ENCODE measurements at regions not wholly inside any gene's neighbourhood (a gene's known extent, or its start where the extent isn't known, plus 50 kb on each side); places are given as distances from the start of the nearest gene placed in this dataset.
A peak's percentile ranks its signal among the peaks of the same experiment; 100 is the strongest.
"Not testable (repeated sequence)": the region's sequence is repeated elsewhere in the genome, so short reads cannot be mapped to it uniquely, and the experiment has no call there.

- no peaks in the 10 kb centered on the region for H3K27me3 ChIP-seq
- H3K27ac ChIP-seq, result no peak overlapping the region
- no peak for TF ChIP-seq POLR2AphosphoS5 (IDR thresholded peaks at IDR 0.05)
- no peak for TF ChIP-seq EP300 (IDR thresholded peaks at IDR 0.05)
- TF ChIP-seq, protein P1, sequence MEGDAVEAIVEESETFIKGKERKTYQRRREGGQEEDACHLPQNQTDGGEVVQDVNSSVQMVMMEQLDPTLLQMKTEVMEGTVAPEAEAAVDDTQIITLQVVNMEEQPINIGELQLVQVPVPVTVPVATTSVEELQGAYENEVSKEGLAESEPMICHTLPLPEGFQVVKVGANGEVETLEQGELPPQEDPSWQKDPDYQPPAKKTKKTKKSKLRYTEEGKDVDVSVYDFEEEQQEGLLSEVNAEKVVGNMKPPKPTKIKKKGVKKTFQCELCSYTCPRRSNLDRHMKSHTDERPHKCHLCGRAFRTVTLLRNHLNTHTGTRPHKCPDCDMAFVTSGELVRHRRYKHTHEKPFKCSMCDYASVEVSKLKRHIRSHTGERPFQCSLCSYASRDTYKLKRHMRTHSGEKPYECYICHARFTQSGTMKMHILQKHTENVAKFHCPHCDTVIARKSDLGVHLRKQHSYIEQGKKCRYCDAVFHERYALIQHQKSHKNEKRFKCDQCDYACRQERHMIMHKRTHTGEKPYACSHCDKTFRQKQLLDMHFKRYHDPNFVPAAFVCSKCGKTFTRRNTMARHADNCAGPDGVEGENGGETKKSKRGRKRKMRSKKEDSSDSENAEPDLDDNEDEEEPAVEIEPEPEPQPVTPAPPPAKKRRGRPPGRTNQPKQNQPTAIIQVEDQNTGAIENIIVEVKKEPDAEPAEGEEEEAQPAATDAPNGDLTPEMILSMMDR (IDR thresholded peaks at IDR 0.05), result peak; percentile 27 to 49 (median 34)
- no peak for TF ChIP-seq POLR2A (IDR thresholded peaks at IDR 0.05)
- WGBS, 2 donors (ENCODE audit: low coverage in 1 of 2), result 8 to 18% methylated on average over 2 of the region's 2 CpGs
- H3K36me3 ChIP-seq, result no peaks in the 10 kb centered on the region
- no peak overlapping the region for H3K4me3 ChIP-seq
- no peaks in the 10 kb centered on the region for H3K9me3 ChIP-seq
- no peaks in the 10 kb centered on the region for H3K4me1 ChIP-seq
- ATAC-seq, result no peak
Measured at GRCh38 chr4:19224820-19225219, 1026.9 kb upstream of the SLIT2 start.

- TF ChIP-seq EP300 (IDR thresholded peaks at IDR 0.05), result no peak
- TF ChIP-seq, protein P1 (IDR thresholded peaks at IDR 0.05), result no peak
- no peak for TF ChIP-seq POLR2A (IDR thresholded peaks at IDR 0.05)
- TF ChIP-seq POLR2AphosphoS5 (IDR thresholded peaks at IDR 0.05), result no peak
- H3K27ac ChIP-seq, result no peak overlapping the region
Measured at GRCh38 chr4:19216476-19216875, 1035.2 kb upstream of the SLIT2 start.

DNA sequence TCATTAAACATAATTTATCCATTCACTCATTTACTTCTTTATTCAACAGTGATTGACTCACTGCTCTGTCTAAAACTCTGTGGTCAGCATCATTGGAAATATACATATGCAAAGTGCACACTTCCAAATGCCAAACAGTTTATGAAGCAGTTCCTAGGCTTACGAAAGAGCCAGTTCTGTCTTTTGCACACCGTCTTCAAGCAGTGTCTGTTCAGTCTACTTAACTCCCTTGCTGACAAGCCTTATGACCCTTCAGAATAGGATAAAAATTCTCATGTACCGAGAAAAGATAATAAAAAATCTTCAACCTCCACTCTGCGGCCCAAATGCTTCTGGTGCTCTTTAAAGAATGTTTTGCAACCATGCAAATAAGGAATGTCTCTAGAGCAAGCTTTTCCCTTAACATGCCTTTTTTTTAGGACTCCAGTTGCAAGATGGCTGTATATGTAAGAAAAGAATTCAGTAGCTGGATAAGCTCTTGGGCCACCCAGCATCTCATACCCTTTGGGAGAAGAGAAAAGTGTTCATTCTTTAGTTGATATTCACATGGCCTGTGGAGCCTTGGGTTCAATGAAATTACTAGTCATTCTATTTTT is 1037.0 kb upstream of the SLIT2 start:
- Histone ChIP-seq H3K27ac (no peak overlapping the region), H3K27me3 (no peaks in the 10 kb centered on the region), H3K4me3 (no peak overlapping the region), H3K36me3 (no peaks in the 10 kb centered on the region), H3K4me1 (peaks cover 0 to 5% (median 0%) of the 10 kb centered on the region in 3 donors), H3K9me3 (no peaks in the 10 kb centered on the region)
- WGBS, 2 donors (ENCODE audit: low coverage in 1 of 2), result 56 to 78% methylated on average over 3 to 4 of the region's 4 CpGs
- TF ChIP-seq EP300 (IDR thresholded peaks at IDR 0.05) (no peak), POLR2AphosphoS5 (IDR thresholded peaks at IDR 0.05) (no peak), POLR2A (IDR thresholded peaks at IDR 0.05) (no peak)
- TF ChIP-seq, protein P1 (IDR thresholded peaks at IDR 0.05), result no peak
- no peak for ATAC-seq

More at GRCh38 chr4:19216476-19216875, 1035.2 kb upstream of the SLIT2 start:
- ATAC-seq, result no peak
- Histone ChIP-seq H3K27me3 (no peaks in the 10 kb centered on the region), H3K4me1 (peaks cover 0 to 5% (median 0%) of the 10 kb centered on the region in 3 donors), H3K9me3 (no peaks in the 10 kb centered on the region), H3K4me3 (no peak overlapping the region), H3K36me3 (no peaks in the 10 kb centered on the region)
- 79 to 98% methylated on average over 3 of the region's 3 CpGs for WGBS, 2 donors (ENCODE audit: low coverage in 1 of 2)

- no peak for ATAC-seq
- WGBS, 2 donors (ENCODE audit: low coverage in 1 of 2), result 5 to 9% methylated on average over 3 of the region's 3 CpGs
- no peak overlapping the region for H3K27ac ChIP-seq
- H3K4me1 ChIP-seq, result peaks cover 0 to 5% (median 0%) of the 10 kb centered on the region in 3 donors
- no peaks in the 10 kb centered on the region for H3K9me3 ChIP-seq
- H3K27me3 ChIP-seq, result no peaks in the 10 kb centered on the region
- H3K4me3 ChIP-seq, result no peak overlapping the region
- H3K36me3 ChIP-seq, result no peaks in the 10 kb centered on the region
- TF ChIP-seq POLR2AphosphoS5 (IDR thresholded peaks at IDR 0.05), result no peak
- TF ChIP-seq EP300 (IDR thresholded peaks at IDR 0.05), result no peak
- TF ChIP-seq POLR2A (IDR thresholded peaks at IDR 0.05), result no peak
- TF ChIP-seq, protein P1 (IDR thresholded peaks at IDR 0.05), result no peak
Measured at GRCh38 chr4:19213388-19213787, 1038.3 kb upstream of the SLIT2 start.

GRCh38 chr4:19205853-19206252 is 1045.9 kb upstream of the SLIT2 start:
- ATAC-seq, result no peak
- no peaks in the 10 kb centered on the region for H3K9me3 ChIP-seq
- no peaks in the 10 kb centered on the region for H3K36me3 ChIP-seq
- H3K27ac ChIP-seq, result no peak overlapping the region
- no peak for TF ChIP-seq POLR2A (IDR thresholded peaks at IDR 0.05)
- no peak for TF ChIP-seq POLR2AphosphoS5 (IDR thresholded peaks at IDR 0.05)
- no peaks in the 10 kb centered on the region for H3K27me3 ChIP-seq
- H3K4me3 ChIP-seq, result no peak overlapping the region
- H3K4me1 ChIP-seq, result no peaks in the 10 kb centered on the region
- WGBS, 2 donors (ENCODE audit: low coverage in 1 of 2), result 38 to 64% methylated on average over 2 of the region's 2 CpGs

GRCh38 chr4:19197838-19198237 is 1053.9 kb upstream of the SLIT2 start:
- 95% methylated on average over 8 of the region's 17 CpGs; no CpG with 5 or more reads in 1 of the 2 donors for WGBS, 2 donors (ENCODE audit: low coverage in 1 of 2)
- not testable (repeated sequence) for ATAC-seq, H3K27me3 ChIP-seq

More at GRCh38 chr4:19197838-19198237, 1053.9 kb upstream of the SLIT2 start:
- not testable (repeated sequence) for H3K9me3 ChIP-seq, H3K36me3 ChIP-seq, H3K4me3 ChIP-seq, H3K27ac ChIP-seq, H3K4me1 ChIP-seq
